MCF 10A (cell line): ENCODE measurements at regions not wholly inside any gene's neighbourhood (a gene's known extent, or its start where the extent isn't known, plus 50 kb on each side); places are given as distances from the start of the nearest gene placed in this dataset.

ENCODE experiments used
- BruUV-seq: library from RNA; stranded (reverse); fragments of 400-500 nt; replicated peaks from 2 replicates; lab custom pipeline; 2021; lab: Mats Ljungman, UMichigan
- CTCF ChIA-PET: fragments of 300-600 bp; sonication (Branson Sonifier 250); formaldehyde crosslinking; extraction: SDS; loops from one replicate; lab custom pipeline; 2021; ENCODE audit warnings: antibody characterized with exemption, inconsistent platforms; lab: Yijun Ruan, JAX
- POLR2A ChIA-PET: fragments of 300-600, 350-650 bp; sonication (Branson Sonifier 250); formaldehyde crosslinking; extraction: SDS; loops from one replicate; lab custom pipeline; 2020; ENCODE audit warnings: antibody characterized with exemption, inconsistent platforms; lab: Yijun Ruan, JAX
- DNase-seq: peaks from one replicate; pipeline ENCODE4 v3.0.0-alpha.2; 2018; ENCODE audit not compliant: unreplicated experiment
- H3K27ac Mint-ChIP-seq: one replicate; pipeline ENCODE4 v1.8.0; 2022; ENCODE audit warnings: mild to moderate bottlenecking, low read depth, mixed read lengths; ENCODE audit not compliant: unreplicated experiment
- H3K27me3 Mint-ChIP-seq: one replicate; pipeline ENCODE4 v1.8.0; 2022; ENCODE audit warnings: mixed read lengths; ENCODE audit not compliant: insufficient read depth, unreplicated experiment
- H3K36me3 Mint-ChIP-seq: one replicate; pipeline ENCODE4 v1.8.0; 2022; ENCODE audit warnings: mild to moderate bottlenecking, moderate library complexity, mixed read lengths; ENCODE audit not compliant: insufficient read depth, unreplicated experiment
- H3K4me1 Mint-ChIP-seq: one replicate; pipeline ENCODE4 v1.8.0; 2022; ENCODE audit warnings: mixed read lengths; ENCODE audit not compliant: insufficient read depth, unreplicated experiment
- H3K4me3 Mint-ChIP-seq: one replicate; pipeline ENCODE4 v1.8.0; 2022; ENCODE audit warnings: mild to moderate bottlenecking, moderate library complexity, mixed read lengths; ENCODE audit not compliant: unreplicated experiment
- H3K9me3 Mint-ChIP-seq: one replicate; pipeline ENCODE4 v1.8.0; 2022; ENCODE audit warnings: mixed read lengths; ENCODE audit not compliant: unreplicated experiment
- CTCF ChIP-seq: fragments of 200-600 bp; IDR thresholded peaks from one replicate; pipeline ENCODE4 v1.8.0; 2022; ENCODE audit warnings: antibody characterized with exemption, mild to moderate bottlenecking; ENCODE audit not compliant: unreplicated experiment
- intact Hi-C: fragments of 100-400 bp; cut with micrococcal nuclease; formaldehyde crosslinking; loops from 2 replicates; pipeline ENCODE4 v1.14.1; 2022

GRCh38 chr14:54309615-54310014 is 87.2 kb upstream of the CDKN3 start:
- Mint-ChIP-seq H3K27ac (peak overlapping the region; percentile 23), H3K36me3 (no peaks in the 10 kb centered on the region), H3K4me3 (no peak overlapping the region), H3K9me3 (peaks cover 7% of the 10 kb centered on the region), H3K27me3 (no peaks in the 10 kb centered on the region), H3K4me1 (peaks cover 42% of the 10 kb centered on the region)
- intact Hi-C loops = no loop called here
- CTCF ChIA-PET = interaction anchor here (1.3 kb wide), 1 partner anchor 38 kb away, joined by 3 read pairs; no protein-coding TSS in a partner anchor
- no peak for DNase-seq
- POLR2A ChIA-PET = interaction anchor here (0.6 kb wide), 1 partner anchor 57 kb away, joined by 5 read pairs; no protein-coding TSS in a partner anchor
- TF ChIP-seq CTCF = no peak
- BruUV-seq = no TSS peak

- peak; percentile 26 for DNase-seq
- no peaks in the 10 kb centered on the region for H3K27me3 Mint-ChIP-seq
- no peak for TF ChIP-seq CTCF
- BruUV-seq = no TSS peak
- H3K4me3 Mint-ChIP-seq = no peak overlapping the region
- H3K27ac Mint-ChIP-seq = peak overlapping the region; percentile 23
- CTCF ChIA-PET = interaction anchor here (0.6 to 1.3 kb wide), 4 partner anchors 13 to 135 kb away, joined by 3 to 5 read pairs (median 4); no protein-coding TSS in a partner anchor
- intact Hi-C loops = no loop called here
- peaks cover 4% of the 10 kb centered on the region for H3K9me3 Mint-ChIP-seq
- POLR2A ChIA-PET = interaction anchor here (0.7 kb wide), 1 partner anchor 688 kb away, joined by 3 read pairs; no protein-coding TSS in a partner anchor
- H3K36me3 Mint-ChIP-seq = no peaks in the 10 kb centered on the region
- H3K4me1 Mint-ChIP-seq = peaks cover 46% of the 10 kb centered on the region
Measured at GRCh38 chr14:54310151-54310850, 86.5 kb upstream of the CDKN3 start.

- peak overlapping the region; percentile 95 for H3K27ac Mint-ChIP-seq
- H3K4me1 Mint-ChIP-seq = peaks cover 42% of the 10 kb centered on the region
- no peak overlapping the region for H3K4me3 Mint-ChIP-seq
- DNase-seq = no peak
- H3K27me3 Mint-ChIP-seq = no peaks in the 10 kb centered on the region
- no peaks in the 10 kb centered on the region for H3K9me3 Mint-ChIP-seq
- intact Hi-C loops = no loop called here
- CTCF ChIA-PET = interaction anchor here (0.7 to 0.9 kb wide), 2 partner anchors 18 to 136 kb away, joined by 3 to 5 read pairs; no protein-coding TSS in a partner anchor
- no peaks in the 10 kb centered on the region for H3K36me3 Mint-ChIP-seq
- BruUV-seq = no TSS peak
- POLR2A ChIA-PET = interaction anchor here (0.7 kb wide), 1 partner anchor 689 kb away, joined by 3 read pairs; no protein-coding TSS in a partner anchor
- no peak for TF ChIP-seq CTCF
Measured at GRCh38 chr14:54310851-54311228, 86.0 kb upstream of the CDKN3 start.

DNA sequence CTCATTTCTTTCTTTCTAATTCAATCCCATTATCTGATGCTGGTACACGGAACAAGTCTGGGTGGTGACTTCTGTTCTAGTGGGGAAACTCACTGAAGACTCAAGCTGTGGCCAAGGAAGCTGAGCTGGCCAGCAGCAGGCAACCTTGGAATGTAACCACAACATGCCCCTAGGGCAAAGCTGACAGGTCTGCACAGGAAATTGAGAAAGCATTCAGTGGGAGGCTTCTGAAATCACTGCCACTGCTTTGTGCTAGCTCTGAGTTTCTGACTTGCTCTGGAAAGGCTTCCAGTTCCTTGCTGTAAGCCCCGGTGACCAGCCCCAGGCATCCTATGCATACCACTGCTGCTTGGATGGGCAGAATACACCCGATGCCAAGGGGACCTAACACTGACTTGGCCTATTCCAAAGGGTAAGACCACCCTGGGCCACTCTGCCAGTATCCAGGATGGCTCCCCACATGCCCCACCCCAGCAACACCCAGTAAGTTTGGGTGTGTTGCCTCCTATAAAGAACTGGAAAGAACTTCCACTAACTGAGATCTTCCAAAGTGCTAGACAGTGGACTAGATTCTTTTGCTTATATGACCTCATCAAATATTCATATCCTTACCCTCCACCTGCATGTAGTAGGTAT is 84.5 kb upstream of the CDKN3 start:
- ChIA-PET CTCF (interaction anchor here (0.6 to 2.0 kb wide), 8 partner anchors 11 to 772 kb away, joined by 4 to 12 read pairs (median 6); no protein-coding TSS in a partner anchor), POLR2A (interaction anchor here (0.7 to 2.3 kb wide), 16 partner anchors 15 to 851 kb away, joined by 3 to 11 read pairs (median 4); no protein-coding TSS in a partner anchor)
- Mint-ChIP-seq H3K9me3 (no peaks in the 10 kb centered on the region), H3K4me3 (peak overlapping the region; percentile 9), H3K4me1 (peaks cover 42% of the 10 kb centered on the region), H3K27me3 (no peaks in the 10 kb centered on the region), H3K36me3 (peaks cover 5% of the 10 kb centered on the region), H3K27ac (peak overlapping the region; percentile 95)
- peak; percentile 99 for DNase-seq
- no peak for TF ChIP-seq CTCF
- no TSS peak for BruUV-seq
- intact Hi-C loops = loop anchor here (1.0 kb wide), 1 partner anchor 59 kb away; no protein-coding TSS in a partner anchor
